ENCODE measurements at regions not wholly inside any gene's neighbourhood (a gene's known extent, or its start where the extent isn't known, plus 50 kb on each side); places are given as distances from the start of the nearest gene placed in this dataset.
"Not testable (repeated sequence)": the region's sequence is repeated elsewhere in the genome, so short reads cannot be mapped to it uniquely, and the experiment has no call there.

- no peaks in the 10 kb centered on the region for H3K36me3 Mint-ChIP-seq (ENCODE audit: low read depth)
- H3K9me3 Mint-ChIP-seq = no peaks in the 10 kb centered on the region
Observed at GRCh38 chr5:74390306-74390637, 250.3 kb downstream of the ENC1 start.

DNA sequence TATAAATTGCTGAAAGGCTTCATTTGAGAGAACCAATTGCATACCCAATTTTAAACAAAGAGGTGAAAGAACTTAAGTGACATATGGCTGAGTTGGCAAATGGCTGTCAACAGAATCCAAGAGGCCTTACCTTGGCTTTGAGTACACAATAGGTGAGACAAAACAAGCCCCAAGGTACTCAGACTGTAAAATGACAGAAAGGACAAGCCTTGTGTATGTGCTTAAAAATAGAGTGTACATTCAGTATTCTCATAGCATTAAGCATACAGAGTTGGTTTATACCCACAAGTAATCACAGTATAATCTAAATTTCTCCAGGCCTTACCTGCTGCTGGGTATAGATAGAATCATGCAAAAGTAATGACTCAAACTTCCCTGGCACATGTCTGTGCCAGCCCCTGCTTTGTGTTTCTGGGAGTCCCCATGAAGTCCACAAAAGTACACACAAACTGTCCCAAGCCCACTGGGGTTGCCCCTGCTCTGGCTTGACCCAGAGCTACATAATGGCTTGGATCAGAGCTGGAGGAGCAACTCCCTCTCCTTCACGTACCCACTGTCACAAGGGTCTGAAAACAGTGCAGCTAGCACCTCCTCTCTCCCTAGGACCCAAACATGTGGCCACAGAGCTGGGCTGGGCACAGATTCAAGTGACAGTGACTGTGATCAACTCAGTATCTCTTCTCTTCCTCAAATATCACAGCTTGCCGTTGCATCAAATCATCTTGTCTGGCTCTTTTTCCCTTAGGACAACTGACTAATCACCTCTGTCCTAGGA lies 250.8 kb downstream of the ENC1 start:
- Mint-ChIP-seq H3K9me3 (no peaks in the 10 kb centered on the region), H3K4me1 (ENCODE audit: low read depth) (no peaks in the 10 kb centered on the region), H3K27ac (no peak overlapping the region)

More at GRCh38 chr5:74390306-74390637, 250.3 kb downstream of the ENC1 start:
- no peak overlapping the region for H3K27ac Mint-ChIP-seq
- H3K4me3 Mint-ChIP-seq = no peak overlapping the region
- peaks cover 4% of the 10 kb centered on the region for H3K27me3 Mint-ChIP-seq
- H3K4me1 Mint-ChIP-seq (ENCODE audit: low read depth) = no peaks in the 10 kb centered on the region

GRCh38 chr5:74388411-74388810 lies 252.1 kb downstream of the ENC1 start:
- not testable (repeated sequence) for H3K36me3 Mint-ChIP-seq (ENCODE audit: low read depth); H3K9me3 Mint-ChIP-seq; H3K4me1 Mint-ChIP-seq (ENCODE audit: low read depth); H3K27ac Mint-ChIP-seq; H3K4me3 Mint-ChIP-seq
- peaks cover 12% of the 10 kb centered on the region for H3K27me3 Mint-ChIP-seq

More for the DNA sequence above, 250.8 kb downstream of the ENC1 start:
- Mint-ChIP-seq H3K27me3 (peaks cover 8% of the 10 kb centered on the region), H3K36me3 (ENCODE audit: low read depth) (no peaks in the 10 kb centered on the region), H3K4me3 (no peak overlapping the region)

GRCh38 chr5:74386571-74387334 lies 253.8 kb downstream of the ENC1 start:
- Mint-ChIP-seq H3K4me1 (ENCODE audit: low read depth) (no peaks in the 10 kb centered on the region), H3K27ac (no peak overlapping the region), H3K27me3 (peaks cover 12% of the 10 kb centered on the region), H3K9me3 (no peaks in the 10 kb centered on the region), H3K4me3 (no peak overlapping the region), H3K36me3 (ENCODE audit: low read depth) (no peaks in the 10 kb centered on the region)

DNA sequence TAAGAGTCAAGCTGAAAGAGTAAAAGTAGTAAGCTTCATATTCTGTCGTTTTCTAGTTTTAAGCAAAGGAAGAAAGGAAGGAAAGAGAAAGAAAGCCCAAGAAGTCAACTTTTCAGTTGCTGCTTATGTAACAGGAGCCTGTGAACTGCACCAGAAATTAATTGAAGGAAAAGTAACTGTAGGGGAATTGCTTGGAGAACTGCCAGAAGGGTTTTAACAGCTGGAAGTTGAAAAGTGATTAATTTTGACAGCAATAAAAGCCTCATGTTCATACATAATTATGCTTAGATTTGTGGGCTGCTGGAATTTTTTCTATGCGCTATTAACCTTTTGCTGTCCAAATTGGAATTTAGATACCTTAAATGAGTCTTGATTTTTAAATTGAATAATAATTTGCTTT lies 255.7 kb downstream of the ENC1 start:
- H3K9me3 Mint-ChIP-seq = no peaks in the 10 kb centered on the region
- H3K27me3 Mint-ChIP-seq = peaks cover 19% of the 10 kb centered on the region
- H3K4me3 Mint-ChIP-seq = no peak overlapping the region
- H3K4me1 Mint-ChIP-seq (ENCODE audit: low read depth) = no peaks in the 10 kb centered on the region
- no peaks in the 10 kb centered on the region for H3K36me3 Mint-ChIP-seq (ENCODE audit: low read depth)
- H3K27ac Mint-ChIP-seq = no peak overlapping the region

- H3K4me1 Mint-ChIP-seq (ENCODE audit: low read depth) = no peaks in the 10 kb centered on the region
- H3K27me3 Mint-ChIP-seq = peaks cover 22% of the 10 kb centered on the region
- H3K9me3 Mint-ChIP-seq = no peaks in the 10 kb centered on the region
- no peaks in the 10 kb centered on the region for H3K36me3 Mint-ChIP-seq (ENCODE audit: low read depth)
- no peak overlapping the region for H3K27ac Mint-ChIP-seq
- no peak overlapping the region for H3K4me3 Mint-ChIP-seq
Observed at GRCh38 chr5:74382987-74383593, 257.4 kb downstream of the ENC1 start.

DNA sequence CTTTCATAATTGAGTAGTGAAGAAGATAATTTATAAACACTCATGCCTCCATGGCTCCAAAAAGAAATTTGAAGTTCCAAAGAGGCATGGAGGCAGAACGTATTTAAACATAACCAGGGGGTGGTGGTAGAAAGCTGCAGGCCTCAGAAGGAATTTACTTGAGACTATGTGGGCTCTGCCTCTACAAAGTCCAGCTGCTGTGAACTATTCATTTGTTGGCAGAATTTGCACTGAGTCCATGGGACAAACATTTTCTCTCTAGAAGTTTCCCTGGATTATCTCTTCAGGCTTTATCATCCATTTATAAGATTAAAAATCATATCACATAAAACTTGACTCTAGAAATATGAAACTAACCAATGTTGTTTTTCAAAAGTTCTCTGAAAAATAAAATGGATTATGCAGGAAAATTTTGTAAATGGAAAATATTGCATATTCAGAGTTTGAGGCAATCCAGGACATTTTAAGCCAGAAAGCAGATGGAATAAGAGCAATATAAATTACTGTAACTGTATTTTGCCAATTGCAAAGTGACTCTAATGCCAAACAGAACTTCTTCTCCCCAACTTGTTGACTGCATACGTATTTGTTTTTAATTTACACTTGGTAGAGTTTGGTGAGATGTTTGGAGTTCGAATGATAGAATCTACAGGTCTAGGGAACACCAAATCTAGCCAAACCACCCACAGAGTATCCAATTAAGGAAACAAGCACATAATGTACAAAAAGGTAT lies 258.2 kb downstream of the ENC1 start:
- Mint-ChIP-seq H3K27me3 (peaks cover 22% of the 10 kb centered on the region), H3K9me3 (no peaks in the 10 kb centered on the region), H3K4me1 (ENCODE audit: low read depth) (no peaks in the 10 kb centered on the region), H3K4me3 (no peak overlapping the region), H3K36me3 (ENCODE audit: low read depth) (no peaks in the 10 kb centered on the region), H3K27ac (no peak overlapping the region)

DNA sequence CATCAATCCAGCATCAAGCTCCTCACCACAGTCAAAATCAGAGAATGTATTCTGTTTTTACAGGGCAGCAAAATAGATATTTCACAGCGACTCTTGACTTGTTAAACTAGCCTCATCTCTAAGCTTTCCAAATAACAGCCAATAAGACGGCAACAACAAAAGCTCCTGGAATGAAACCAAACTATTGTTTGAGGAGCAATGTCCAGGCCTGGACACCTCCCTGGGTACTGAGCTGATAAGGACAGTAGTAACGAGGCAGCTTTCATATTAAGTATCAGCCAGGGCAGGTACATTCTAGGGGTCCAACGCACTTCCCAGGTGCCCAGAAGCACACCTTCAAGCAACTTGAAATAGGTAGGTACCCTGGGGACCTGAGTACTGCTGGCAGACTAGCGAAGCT lies 260.3 kb downstream of the ENC1 start:
- Mint-ChIP-seq H3K36me3 (ENCODE audit: low read depth) (no peaks in the 10 kb centered on the region), H3K27me3 (peaks cover 27% of the 10 kb centered on the region), H3K27ac (no peak overlapping the region), H3K9me3 (no peaks in the 10 kb centered on the region), H3K4me1 (ENCODE audit: low read depth) (no peaks in the 10 kb centered on the region), H3K4me3 (no peak overlapping the region)

- H3K4me1 Mint-ChIP-seq (ENCODE audit: low read depth) = no peaks in the 10 kb centered on the region
- peaks cover 20% of the 10 kb centered on the region for H3K27me3 Mint-ChIP-seq
- H3K27ac Mint-ChIP-seq = no peak overlapping the region
- no peak overlapping the region for H3K4me3 Mint-ChIP-seq
- H3K36me3 Mint-ChIP-seq (ENCODE audit: low read depth) = no peaks in the 10 kb centered on the region
- no peaks in the 10 kb centered on the region for H3K9me3 Mint-ChIP-seq
Observed at GRCh38 chr5:74378464-74378863, 262.1 kb downstream of the ENC1 start.

DNA sequence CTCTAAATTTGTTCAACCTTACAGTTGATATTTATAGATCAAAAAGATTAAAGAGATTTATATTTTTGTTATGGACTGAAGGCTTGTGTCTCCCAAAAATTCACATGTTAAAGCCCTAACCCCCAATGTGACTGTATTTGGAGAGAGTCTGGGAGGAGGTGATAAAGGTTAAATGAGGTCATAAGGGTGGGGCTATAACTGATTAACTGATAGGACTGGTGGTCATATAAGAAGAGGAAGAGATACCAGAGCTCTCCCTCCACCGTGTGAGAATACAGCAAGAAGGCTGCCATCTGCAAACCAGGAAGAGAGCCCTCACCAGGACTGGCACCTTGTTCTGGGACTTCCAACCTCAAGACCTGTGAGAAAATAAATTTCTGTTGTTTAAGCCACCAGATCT lies 264.3 kb downstream of the ENC1 start:
- H3K4me3 Mint-ChIP-seq = no peak overlapping the region
- H3K36me3 Mint-ChIP-seq (ENCODE audit: low read depth) = no peaks in the 10 kb centered on the region
- H3K9me3 Mint-ChIP-seq = no peaks in the 10 kb centered on the region

GRCh38 chr5:74375271-74375670 lies 265.3 kb downstream of the ENC1 start:
- Mint-ChIP-seq H3K9me3 (no peaks in the 10 kb centered on the region), H3K27me3 (peaks cover 16% of the 10 kb centered on the region), H3K4me3 (no peak overlapping the region), H3K4me1 (ENCODE audit: low read depth) (no peaks in the 10 kb centered on the region), H3K36me3 (ENCODE audit: low read depth) (no peaks in the 10 kb centered on the region), H3K27ac (no peak overlapping the region)

More for the DNA sequence above, 264.3 kb downstream of the ENC1 start:
- Mint-ChIP-seq H3K4me1 (ENCODE audit: low read depth) (no peaks in the 10 kb centered on the region), H3K27ac (no peak overlapping the region), H3K27me3 (peaks cover 20% of the 10 kb centered on the region)

DNA sequence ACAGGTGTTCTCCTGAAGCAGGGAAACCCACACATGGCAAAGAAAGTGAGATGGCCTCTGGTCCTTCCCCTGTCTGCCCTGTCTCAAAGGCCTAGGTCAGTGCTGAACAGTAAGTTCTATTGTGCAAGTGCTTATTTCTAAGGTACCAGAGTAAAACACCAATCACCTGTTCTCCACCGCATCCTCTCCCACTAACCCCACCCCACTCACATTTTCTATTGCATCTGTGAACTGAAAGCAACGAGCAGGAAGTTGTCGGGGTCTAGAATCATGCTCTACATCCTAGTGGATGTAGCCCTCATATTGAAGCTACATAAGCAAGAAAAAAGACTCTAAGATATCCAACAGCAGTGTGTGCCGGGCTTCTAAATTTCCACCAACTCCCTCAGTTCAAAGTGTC lies 265.9 kb downstream of the ENC1 start:
- Mint-ChIP-seq H3K27ac (no peak overlapping the region), H3K4me3 (no peak overlapping the region), H3K36me3 (ENCODE audit: low read depth) (no peaks in the 10 kb centered on the region), H3K9me3 (no peaks in the 10 kb centered on the region), H3K27me3 (peaks cover 11% of the 10 kb centered on the region), H3K4me1 (ENCODE audit: low read depth) (no peaks in the 10 kb centered on the region)

- Mint-ChIP-seq H3K36me3 (ENCODE audit: low read depth) (no peaks in the 10 kb centered on the region), H3K27me3 (peaks cover 10% of the 10 kb centered on the region), H3K4me1 (ENCODE audit: low read depth) (no peaks in the 10 kb centered on the region), H3K4me3 (no peak overlapping the region), H3K9me3 (no peaks in the 10 kb centered on the region), H3K27ac (no peak overlapping the region)
Observed at GRCh38 chr5:74373076-74373475, 267.5 kb downstream of the ENC1 start.

DNA sequence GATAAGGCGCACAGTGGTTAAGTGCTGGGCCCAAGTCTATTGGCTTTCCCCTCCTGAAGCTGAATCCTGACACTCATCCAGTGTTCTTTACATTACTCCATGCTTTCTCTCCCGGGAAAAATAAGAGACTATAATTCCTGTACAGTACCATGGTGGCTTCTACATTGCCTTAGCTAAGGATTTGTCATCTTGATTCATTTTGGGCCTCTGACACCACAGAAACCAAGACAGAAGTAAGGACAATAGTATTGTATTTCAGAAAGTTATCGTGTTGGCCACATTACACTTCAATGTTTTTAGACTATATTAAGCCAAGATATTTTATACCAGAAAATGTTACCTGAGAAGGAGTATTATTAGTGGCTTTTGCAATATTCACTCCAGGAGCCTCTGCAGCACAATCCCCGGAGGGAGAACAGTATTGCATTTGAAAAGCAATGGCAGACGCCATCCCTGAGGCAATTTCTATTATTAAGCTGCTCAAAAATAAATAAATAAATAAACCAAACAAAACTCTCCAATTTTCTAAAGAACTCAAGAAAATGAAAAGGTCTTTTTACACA lies 267.9 kb downstream of the ENC1 start:
- no peak overlapping the region for H3K27ac Mint-ChIP-seq
- H3K27me3 Mint-ChIP-seq = peaks cover 10% of the 10 kb centered on the region
- no peaks in the 10 kb centered on the region for H3K9me3 Mint-ChIP-seq
- H3K4me1 Mint-ChIP-seq (ENCODE audit: low read depth) = no peaks in the 10 kb centered on the region
- no peaks in the 10 kb centered on the region for H3K36me3 Mint-ChIP-seq (ENCODE audit: low read depth)
- no peak overlapping the region for H3K4me3 Mint-ChIP-seq

Data from stimulated activated naive CD8-positive, alpha-beta T cell treated with anti-CD3 and anti-CD28 coated beads, Interleukin-15, Interleukin-2, amounts not matched to agents 100 ng/mL and 50 ng/mL, for 24 hours (primary cell).